Fibroblast of lung (primary cell): ENCODE measurements at regions not wholly inside any gene's neighbourhood (a gene's known extent, or its start where the extent isn't known, plus 50 kb on each side); places are given as distances from the start of the nearest gene placed in this dataset.

Source experiments
- EZH2 ChIP-seq: IDR thresholded peaks from 2 replicates; pipeline ENCODE4 v1.5.1; 2012; ENCODE audit warnings: low read length, control low read depth, mild to moderate bottlenecking; ENCODE audit errors: missing control alignments
- TF ChIP-seq, protein P1 (sequence below), 2 donors: IDR thresholded peaks in 1 of 2; conservative IDR thresholded peaks in 1 of 2; 1 replicate in 1 of 2; 2 replicates in 1 of 2; pipeline ENCODE4 v1.5.1; 2011 to 2012; ENCODE audit warnings: low read length in 2 of 2, control low read depth in 1 of 2, inconsistent platforms in 1 of 2, low read depth in 1 of 2, mild to moderate bottlenecking in 1 of 2

DNA sequence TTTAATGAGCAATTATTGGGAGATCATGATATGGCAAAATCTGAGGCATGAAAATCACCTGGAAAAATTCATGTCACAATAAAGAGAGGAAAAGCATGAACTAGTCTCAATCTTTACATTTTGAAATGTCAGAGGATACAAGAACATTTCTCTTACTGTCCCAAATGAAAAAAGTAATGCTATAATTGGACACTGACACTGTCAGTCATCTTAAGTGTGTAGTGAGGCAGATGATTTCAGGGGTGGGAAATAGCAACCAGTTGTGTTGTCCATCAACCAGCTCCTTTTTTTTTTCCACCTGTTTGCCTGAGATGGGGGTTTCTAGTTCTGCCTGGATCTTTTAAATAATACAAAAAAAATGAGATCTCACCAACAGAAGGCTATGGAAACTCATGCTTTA is 646.2 kb downstream of the KCNT2 start:
- TF ChIP-seq, protein P1, sequence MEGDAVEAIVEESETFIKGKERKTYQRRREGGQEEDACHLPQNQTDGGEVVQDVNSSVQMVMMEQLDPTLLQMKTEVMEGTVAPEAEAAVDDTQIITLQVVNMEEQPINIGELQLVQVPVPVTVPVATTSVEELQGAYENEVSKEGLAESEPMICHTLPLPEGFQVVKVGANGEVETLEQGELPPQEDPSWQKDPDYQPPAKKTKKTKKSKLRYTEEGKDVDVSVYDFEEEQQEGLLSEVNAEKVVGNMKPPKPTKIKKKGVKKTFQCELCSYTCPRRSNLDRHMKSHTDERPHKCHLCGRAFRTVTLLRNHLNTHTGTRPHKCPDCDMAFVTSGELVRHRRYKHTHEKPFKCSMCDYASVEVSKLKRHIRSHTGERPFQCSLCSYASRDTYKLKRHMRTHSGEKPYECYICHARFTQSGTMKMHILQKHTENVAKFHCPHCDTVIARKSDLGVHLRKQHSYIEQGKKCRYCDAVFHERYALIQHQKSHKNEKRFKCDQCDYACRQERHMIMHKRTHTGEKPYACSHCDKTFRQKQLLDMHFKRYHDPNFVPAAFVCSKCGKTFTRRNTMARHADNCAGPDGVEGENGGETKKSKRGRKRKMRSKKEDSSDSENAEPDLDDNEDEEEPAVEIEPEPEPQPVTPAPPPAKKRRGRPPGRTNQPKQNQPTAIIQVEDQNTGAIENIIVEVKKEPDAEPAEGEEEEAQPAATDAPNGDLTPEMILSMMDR (conservative IDR thresholded peaks at IDR 0.05 in 1 of 2, IDR thresholded peaks at IDR 0.05 in 1 of 2; ENCODE audit: low read depth in 1 of 2, low read length in 2 of 2), result no peak
- no peak for TF ChIP-seq EZH2
